GM18873 (cell line): ENCODE measurements at regions not wholly inside any gene's neighbourhood (a gene's known extent, or its start where the extent isn't known, plus 50 kb on each side); places are given as distances from the start of the nearest gene placed in this dataset.
A peak's percentile ranks its signal among the peaks of the same experiment; 100 is the strongest.
"Not testable (repeated sequence)": the region's sequence is repeated elsewhere in the genome, so short reads cannot be mapped to it uniquely, and the experiment has no call there.

ENCODE experiments used
- ATAC-seq: cut with Tn5 transposase; IDR thresholded peaks from one replicate; pipeline ENCODE4 v1.9.1; 2021; ENCODE audit warnings: mild to moderate bottlenecking, moderate library complexity, moderate number of reproducible peaks; ENCODE audit not compliant: unreplicated experiment, low FRiP score

- ATAC-seq, result peak; percentile 19
Observed at GRCh38 chr6:170089963-170090362, 200.9 kb downstream of the DLL1 start.

- ATAC-seq, result peak; percentile 19
Observed at GRCh38 chr6:170088582-170088955, 202.3 kb downstream of the DLL1 start.

GRCh38 chr6:170087941-170088581 lies 202.8 kb downstream of the DLL1 start:
- peak; percentile 53 for ATAC-seq

GRCh38 chr6:170087421-170087780 lies 203.5 kb downstream of the DLL1 start:
- ATAC-seq, result not testable (repeated sequence)

- ATAC-seq, result no peak
Observed at GRCh38 chr6:170086639-170087420, 204.0 kb downstream of the DLL1 start.

- ATAC-seq, result no peak
Observed at GRCh38 chr6:170085475-170086401, 205.1 kb downstream of the DLL1 start.

- no peak for ATAC-seq
Observed at GRCh38 chr6:170084166-170084730, 206.6 kb downstream of the DLL1 start.

- ATAC-seq, result no peak
Observed at GRCh38 chr6:170083236-170084051, 207.4 kb downstream of the DLL1 start.

GRCh38 chr6:170082531-170083187 lies 208.2 kb downstream of the DLL1 start:
- ATAC-seq, result no peak

GRCh38 chr6:170082067-170082466 lies 208.8 kb downstream of the DLL1 start:
- no peak for ATAC-seq

- ATAC-seq, result no peak
Observed at GRCh38 chr6:170081556-170081955, 209.3 kb downstream of the DLL1 start.

- ATAC-seq, result no peak
Observed at GRCh38 chr6:170080828-170081371, 210.0 kb downstream of the DLL1 start.

- no peak for ATAC-seq
Observed at GRCh38 chr6:170080169-170080827, 210.6 kb downstream of the DLL1 start.

GRCh38 chr6:170076466-170077165 lies 214.3 kb downstream of the DLL1 start:
- no peak for ATAC-seq

- ATAC-seq, result no peak
Observed at GRCh38 chr6:170075659-170076223, 215.1 kb downstream of the DLL1 start.

- no peak for ATAC-seq
Observed at GRCh38 chr6:170074907-170075306, 216.0 kb downstream of the DLL1 start.

- ATAC-seq, result no peak
Observed at GRCh38 chr6:170074435-170074834, 216.4 kb downstream of the DLL1 start.

GRCh38 chr6:170073846-170074245 lies 217.0 kb downstream of the DLL1 start:
- ATAC-seq, result no peak
